ENCODE measurements at regions not wholly inside any gene's neighbourhood (a gene's known extent, or its start where the extent isn't known, plus 50 kb on each side); places are given as distances from the start of the nearest gene placed in this dataset.

- TF ChIP-seq ZNF462 (CRISPR knock-in tag; IDR thresholded peaks at IDR 0.05) (no peak), NANOG (IDR thresholded peaks at IDR 0.05; ENCODE audit: borderline replicate concordance) (no peak), CREB1 (CRISPR knock-in tag; IDR thresholded peaks at IDR 0.05; ENCODE audit: low read depth) (no peak)
Measured at GRCh38 chr16:51892293-51893007, 654.5 kb downstream of the TOX3 start (continued).

- Histone ChIP-seq H3K4me1 (ENCODE audit: insufficient read depth) (peaks cover 4% of the 10 kb centered on the region; the same call in 1 of the 2 replicates), H3K79me2 (replicated peaks; ENCODE audit: insufficient read depth) (no peaks in the 10 kb centered on the region), H2AFZ (peak overlapping the region; percentile 53; the same call in 1 of the 2 replicates), H4K20me1 (replicated peaks; ENCODE audit: insufficient read depth) (no peaks in the 10 kb centered on the region), H3K4me3 (no peak overlapping the region), H3F3A (replicated peaks; ENCODE audit: low read depth) (no peaks in the 10 kb centered on the region), H3K4me2 (no peak overlapping the region), H3K9me2 (ENCODE audit: insufficient read depth) (no peaks in the 10 kb centered on the region), H3K36me3 (ENCODE audit: insufficient read depth) (no peaks in the 10 kb centered on the region), H3K27me3 (ENCODE audit: insufficient read depth) (no peaks in the 10 kb centered on the region), H3K27ac (ENCODE audit: low read depth) (no peak overlapping the region)
- no peak for DNase-seq (ENCODE audit: low spot score)
- no peaks in the 10 kb centered on the region for H3K27me3 Mint-ChIP-seq (ENCODE audit: insufficient read depth, low read depth, poor library complexity)
- no peaks in the 10 kb centered on the region for H3K9me3 Mint-ChIP-seq
- H3K27ac Mint-ChIP-seq: no peak overlapping the region
- no peak overlapping the region for H3K4me3 Mint-ChIP-seq
- H3K36me3 Mint-ChIP-seq (ENCODE audit: low read depth): peaks cover 8% of the 10 kb centered on the region
- peaks cover 3% of the 10 kb centered on the region for H3K4me1 Mint-ChIP-seq
- no peak for ATAC-seq
- TF ChIP-seq CREB1 (CRISPR knock-in tag; IDR thresholded peaks at IDR 0.05; ENCODE audit: low read depth) (no peak), EZH2phosphoT487 (IDR thresholded peaks at IDR 0.05; ENCODE audit: unreplicated experiment) (no peak), POLR2AphosphoS5 (IDR thresholded peaks at IDR 0.05; ENCODE audit: low read depth) (no peak), NANOG (IDR thresholded peaks at IDR 0.05; ENCODE audit: borderline replicate concordance) (no peak), ZNF114 (CRISPR knock-in tag; IDR thresholded peaks at IDR 0.05) (no peak), REST (IDR thresholded peaks at IDR 0.05; ENCODE audit: unreplicated experiment) (no peak), EZH2 (IDR thresholded peaks at IDR 0.05; ENCODE audit: low read depth, unreplicated experiment) (no peak), JUNB (IDR thresholded peaks at IDR 0.05; ENCODE audit: unreplicated experiment) (no peak), STAT1 (IDR thresholded peaks at IDR 0.05; ENCODE audit: unreplicated experiment) (no peak)
- TF ChIP-seq, protein P1, sequence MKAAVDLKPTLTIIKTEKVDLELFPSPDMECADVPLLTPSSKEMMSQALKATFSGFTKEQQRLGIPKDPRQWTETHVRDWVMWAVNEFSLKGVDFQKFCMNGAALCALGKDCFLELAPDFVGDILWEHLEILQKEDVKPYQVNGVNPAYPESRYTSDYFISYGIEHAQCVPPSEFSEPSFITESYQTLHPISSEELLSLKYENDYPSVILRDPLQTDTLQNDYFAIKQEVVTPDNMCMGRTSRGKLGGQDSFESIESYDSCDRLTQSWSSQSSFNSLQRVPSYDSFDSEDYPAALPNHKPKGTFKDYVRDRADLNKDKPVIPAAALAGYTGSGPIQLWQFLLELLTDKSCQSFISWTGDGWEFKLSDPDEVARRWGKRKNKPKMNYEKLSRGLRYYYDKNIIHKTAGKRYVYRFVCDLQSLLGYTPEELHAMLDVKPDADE (IDR thresholded peaks at IDR 0.05): no peak
Measured at GRCh38 chr16:51888534-51888933, 658.4 kb downstream of the TOX3 start.
